Cerebellar cortex (tissue), 1 donor: ENCODE measurements at regions not wholly inside any gene's neighbourhood (a gene's known extent, or its start where the extent isn't known, plus 50 kb on each side); places are given as distances from the start of the nearest gene placed in this dataset.

ENCODE experiments used
- DNase-seq: peaks from one replicate; pipeline ENCODE4 v3.0.0-alpha.2; 2015; ENCODE audit warnings: low spot score

DNA sequence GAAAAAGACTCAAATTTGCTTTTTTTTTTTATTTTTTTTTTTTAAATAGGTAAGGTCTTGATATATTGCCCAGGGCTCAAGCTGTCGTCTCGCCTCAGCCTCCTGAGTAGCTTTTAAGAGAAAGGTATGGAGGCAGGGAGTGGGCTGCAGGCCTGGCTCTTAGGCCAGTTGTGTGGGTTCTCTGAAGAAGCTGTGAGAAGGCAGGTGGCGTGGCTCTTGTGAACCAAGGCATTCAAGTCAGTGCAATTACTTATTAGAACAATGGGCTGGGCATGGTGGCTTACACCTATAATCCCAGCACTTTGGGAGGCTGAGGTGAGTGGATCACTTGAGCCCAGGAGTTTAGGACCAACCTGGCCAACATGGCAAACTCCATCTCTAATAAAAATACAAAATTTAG lies 244.0 kb upstream of the SFRP2 start:
- DNase-seq = no peak

DNA sequence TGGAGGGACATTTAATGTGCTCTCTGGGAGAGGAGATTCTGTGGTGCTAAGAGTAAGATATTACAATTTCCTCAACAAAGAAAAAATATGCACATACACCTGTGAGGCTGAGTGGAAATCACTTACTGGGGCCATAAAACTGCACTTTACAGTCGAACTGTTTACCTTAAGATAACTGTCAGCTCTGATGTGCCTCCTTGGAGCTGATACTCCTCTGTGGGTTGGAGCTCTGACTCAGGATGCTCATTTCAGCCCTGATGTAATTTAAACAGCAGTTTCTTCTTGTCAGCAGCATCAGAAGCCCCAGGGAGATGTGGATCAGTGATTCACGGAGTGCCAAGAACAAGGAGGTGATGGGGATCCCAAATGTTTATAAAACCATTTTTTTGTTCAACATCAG lies 241.9 kb upstream of the SFRP2 start:
- DNase-seq = no peak

DNA sequence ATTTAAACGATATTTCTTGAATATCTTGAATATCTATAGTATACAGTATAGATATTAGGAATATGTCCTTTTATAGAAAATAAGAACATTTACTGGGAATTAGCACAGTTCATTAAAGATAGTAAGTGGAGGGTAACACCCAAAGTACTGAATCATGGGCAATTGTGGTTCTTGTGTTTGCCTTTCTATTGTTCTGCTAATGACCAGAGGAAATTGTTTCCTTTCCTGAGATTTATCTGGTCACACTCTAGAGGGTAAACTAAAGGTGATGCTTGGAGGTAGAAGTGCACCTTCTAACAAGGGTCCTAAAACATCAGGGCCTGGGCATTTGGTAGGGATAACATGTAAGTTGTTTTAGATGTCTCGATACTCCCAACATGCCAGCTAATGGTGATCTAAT lies 241.3 kb upstream of the SFRP2 start:
- no peak for DNase-seq

GRCh38 chr4:154029171-154029570 lies 240.3 kb upstream of the SFRP2 start:
- no peak for DNase-seq

GRCh38 chr4:154025110-154025509 lies 236.2 kb upstream of the SFRP2 start:
- DNase-seq = no peak

DNA sequence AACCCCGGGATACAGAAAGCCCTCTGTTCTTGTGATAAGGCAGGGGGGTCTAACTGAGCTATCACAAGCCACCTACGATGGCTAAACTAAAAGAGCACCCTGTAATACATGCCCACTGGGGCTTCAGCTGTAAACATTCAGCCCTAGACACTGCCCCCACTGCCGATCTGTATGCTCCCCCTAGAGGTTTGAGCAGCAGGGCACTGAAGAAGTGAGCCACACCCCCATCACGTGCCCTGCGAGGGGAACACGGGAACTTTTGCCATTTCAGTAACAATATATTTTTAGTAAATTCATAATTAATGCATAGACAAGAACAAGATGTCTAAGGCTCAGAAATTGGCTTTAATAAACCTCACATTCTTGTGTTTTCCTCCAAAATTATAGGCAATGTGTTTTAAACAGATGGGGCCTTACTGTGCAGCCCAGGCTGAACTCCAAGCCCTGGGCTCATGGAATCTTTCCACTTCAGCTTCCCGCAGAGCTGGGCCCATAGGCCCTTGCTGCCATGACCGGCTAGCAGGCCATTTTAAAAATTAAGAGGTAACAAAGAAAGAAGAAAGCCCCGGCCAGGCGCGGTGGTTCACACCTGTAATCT lies 235.3 kb upstream of the SFRP2 start:
- DNase-seq = peak; percentile 2

DNA sequence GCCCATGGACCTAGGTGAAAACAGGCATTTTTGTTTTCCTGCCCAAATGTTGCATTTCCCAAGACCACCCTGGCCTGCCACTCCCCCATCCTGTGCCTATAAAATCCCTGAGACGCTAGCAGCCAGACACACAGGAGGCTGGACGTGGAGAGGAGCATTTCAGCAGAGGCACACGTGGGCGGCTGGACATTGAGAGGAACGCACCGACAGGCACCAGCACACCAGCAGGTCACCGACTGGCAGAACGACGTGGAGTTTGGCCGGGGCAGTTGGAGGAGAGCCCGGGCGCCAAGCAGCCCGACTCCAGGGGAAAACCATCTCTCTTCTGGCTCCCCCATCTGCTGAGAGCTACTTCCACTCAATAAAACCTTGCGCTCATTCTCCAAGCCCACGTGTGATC lies 234.8 kb upstream of the SFRP2 start:
- peak; percentile 44 for DNase-seq

GRCh38 chr4:154019811-154020210 lies 230.9 kb upstream of the SFRP2 start:
- no peak for DNase-seq

DNA sequence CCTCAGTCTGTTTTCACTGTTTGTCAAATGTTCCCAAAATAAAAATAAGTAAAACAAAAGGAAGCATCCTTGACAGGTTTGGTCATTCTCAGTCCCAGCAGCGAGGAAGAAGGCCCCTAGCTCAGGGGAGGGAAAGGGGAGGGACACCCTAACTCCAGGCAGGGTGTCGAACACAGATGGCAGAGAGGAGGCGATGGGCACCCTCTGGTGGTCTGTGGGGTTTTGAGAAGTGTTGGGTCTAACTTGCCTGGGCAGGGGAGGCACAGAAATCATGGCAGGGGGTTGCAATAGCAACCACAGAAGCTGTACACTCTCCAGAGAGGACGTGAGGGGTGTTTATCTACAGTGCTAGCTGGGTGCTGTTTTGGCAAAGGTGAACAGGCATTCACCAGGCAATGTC lies 229.8 kb upstream of the SFRP2 start:
- no peak for DNase-seq

GRCh38 chr4:154015578-154015977 lies 226.7 kb upstream of the SFRP2 start:
- DNase-seq = no peak

GRCh38 chr4:154014407-154015321 lies 225.8 kb upstream of the SFRP2 start:
- DNase-seq = no peak

DNA sequence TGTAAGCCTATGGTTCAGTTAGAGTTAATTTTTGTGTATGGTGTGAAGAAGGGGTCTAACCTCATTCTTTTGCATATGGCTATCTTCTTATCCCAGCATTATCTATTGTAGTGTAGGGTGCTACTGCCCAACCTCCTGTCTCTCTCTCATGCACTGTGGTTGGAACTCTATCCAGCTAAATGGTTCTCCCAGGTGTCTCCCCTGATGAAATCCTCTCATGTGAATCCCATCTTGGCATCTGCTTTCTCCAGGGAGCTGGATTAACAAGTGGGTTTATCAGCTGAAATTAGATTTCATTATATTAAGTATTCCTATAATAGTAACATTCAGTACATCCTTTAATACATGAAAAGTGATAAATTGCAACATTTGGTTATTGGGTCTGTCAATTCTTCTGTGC lies 224.7 kb upstream of the SFRP2 start:
- no peak for DNase-seq

- no peak for DNase-seq
These were observed 221.5 kb upstream of the SFRP2 start for GRCh38 chr4:154010371-154010770.

DNA sequence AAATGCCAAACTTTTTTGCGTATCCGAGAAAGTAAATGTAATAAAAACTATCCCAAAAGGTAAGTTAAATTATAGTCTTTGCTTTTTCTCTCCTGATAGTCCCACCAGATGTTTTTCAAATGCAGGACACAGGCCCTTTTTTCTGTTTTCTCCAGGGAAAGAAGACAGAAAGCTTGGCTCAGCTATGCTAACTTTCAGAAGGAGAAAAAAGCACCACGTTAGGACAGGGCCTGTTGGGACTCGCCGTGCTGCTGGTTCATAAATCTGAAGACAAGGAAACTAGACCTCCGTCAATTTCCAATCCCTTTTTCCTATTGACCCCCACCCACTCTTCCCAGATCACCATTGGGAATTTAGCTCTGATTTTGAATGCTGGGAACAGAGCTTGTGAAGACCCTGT lies 220.9 kb upstream of the SFRP2 start:
- no peak for DNase-seq

- DNase-seq = no peak
These were observed 220.3 kb upstream of the SFRP2 start for GRCh38 chr4:154009191-154009590.

- DNase-seq = no peak
These were observed 216.3 kb upstream of the SFRP2 start for GRCh38 chr4:154005171-154005520.

DNA sequence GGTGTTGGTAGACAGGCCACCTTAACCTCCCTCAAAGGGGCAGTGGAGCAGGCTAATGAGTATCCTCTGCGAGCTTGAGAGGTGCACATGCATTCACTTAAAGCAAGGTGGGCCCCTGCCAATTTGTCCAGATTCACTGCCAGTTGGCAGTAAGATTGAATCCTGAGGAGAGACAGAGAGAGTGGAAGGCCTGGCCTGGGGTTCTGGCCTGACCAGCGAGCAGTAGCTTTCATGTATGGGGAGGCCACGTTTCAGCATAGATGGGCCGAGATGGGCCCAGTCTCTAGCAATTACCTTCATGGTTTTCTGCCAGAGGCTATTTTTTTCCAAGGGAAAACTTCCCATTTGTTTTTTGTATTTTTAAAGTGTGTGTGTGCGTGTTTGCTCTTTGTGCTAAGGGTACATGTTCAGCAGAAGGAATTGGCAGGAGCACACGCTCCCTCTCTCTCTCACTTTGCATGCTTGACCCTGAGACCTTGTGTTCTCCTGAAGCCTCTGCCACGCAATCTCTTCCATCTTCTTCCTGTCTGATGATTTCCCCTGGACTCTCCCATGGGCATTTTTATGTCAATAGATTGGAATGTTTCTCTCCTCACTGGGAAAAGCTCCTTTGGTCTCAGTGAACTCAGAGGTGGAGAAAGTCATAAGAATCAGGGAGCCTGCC lies 215.8 kb upstream of the SFRP2 start:
- DNase-seq = no peak

DNA sequence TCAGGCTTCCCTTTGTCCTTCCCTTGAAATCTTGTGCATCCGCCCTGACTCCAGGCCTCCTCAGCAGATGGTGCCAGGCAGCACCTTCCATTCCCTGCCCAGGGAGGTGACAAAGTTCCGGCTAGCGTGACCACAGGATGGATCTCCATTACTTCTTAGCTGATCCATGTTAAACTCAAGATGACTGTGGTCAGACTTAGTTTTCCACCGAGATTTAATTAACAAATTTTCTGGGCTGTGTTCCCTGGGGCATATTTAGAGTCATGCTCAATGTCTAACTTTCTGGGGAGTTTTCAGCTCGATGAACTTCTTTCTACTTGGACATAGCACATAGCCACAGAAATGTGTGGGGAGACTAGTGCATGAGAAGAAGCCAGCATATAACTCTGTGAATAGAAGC lies 215.1 kb upstream of the SFRP2 start:
- DNase-seq = no peak

GRCh38 chr4:154003378-154003777 lies 214.5 kb upstream of the SFRP2 start:
- no peak for DNase-seq

GRCh38 chr4:154001193-154001592 lies 212.3 kb upstream of the SFRP2 start:
- DNase-seq = no peak

DNA sequence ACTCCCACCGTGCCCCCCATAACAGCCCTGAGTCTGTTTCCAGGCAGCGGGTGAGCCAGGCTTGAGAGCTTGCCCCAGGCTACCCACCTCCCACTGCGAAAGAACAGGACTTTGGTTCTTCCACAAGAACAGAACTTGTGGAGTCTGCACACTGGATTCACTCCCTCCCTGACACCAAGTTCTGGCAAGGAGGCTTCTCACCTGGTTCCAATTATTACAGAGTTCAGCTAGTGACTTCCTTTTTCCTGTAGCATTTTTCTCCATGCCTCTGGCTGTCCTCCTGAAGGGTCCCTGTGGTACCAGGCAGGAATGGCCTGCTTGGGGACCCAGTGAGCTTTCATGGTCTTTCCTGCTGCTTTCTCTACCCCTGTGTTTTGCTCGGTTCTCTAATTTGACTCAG lies 208.6 kb upstream of the SFRP2 start:
- DNase-seq = no peak

GRCh38 chr4:153989505-153989904 lies 200.6 kb upstream of the SFRP2 start:
- DNase-seq = no peak
